OCI-LY1 (cell line): ENCODE measurements at regions not wholly inside any gene's neighbourhood (a gene's known extent, or its start where the extent isn't known, plus 50 kb on each side); places are given as distances from the start of the nearest gene placed in this dataset.

Experiments used
- H2AFZ ChIP-seq: fragments of 200-600 bp; sonication (generic), shearing (Covaris generic); 2 replicates; pipeline ENCODE4 v1.6.0; 2014; ENCODE audit warnings: antibody characterized with exemption, mild to moderate bottlenecking, low read length
- H3F3A ChIP-seq: fragments of 200-600 bp; sonication (generic), shearing (Covaris generic); 2 replicates; pipeline ENCODE4 v1.6.0; 2014; ENCODE audit warnings: mild to moderate bottlenecking, antibody characterized with exemption, low read length, moderate library complexity; ENCODE audit not compliant: insufficient read depth
- H3K27ac ChIP-seq: fragments of 200-600 bp; sonication (generic); 2 replicates; pipeline ENCODE4 v1.5.1; 2014; ENCODE audit warnings: low read length, mixed run types, mild to moderate bottlenecking, low read depth; ENCODE audit not compliant: poor library complexity, severe bottlenecking
- H3K27me3 ChIP-seq: fragments of 200-600 bp; sonication (generic); 2 replicates; pipeline ENCODE4 v1.6.0; 2014; ENCODE audit warnings: antibody characterized with exemption, mild to moderate bottlenecking, low read length, moderate library complexity; ENCODE audit not compliant: insufficient read depth
- H3K36me3 ChIP-seq: fragments of 200-600 bp; sonication (generic); 2 replicates; pipeline ENCODE4 v1.6.1; 2014; ENCODE audit warnings: mild to moderate bottlenecking, antibody characterized with exemption, low read length, moderate library complexity, mixed read lengths; ENCODE audit not compliant: insufficient read depth
- H3K4me1 ChIP-seq: fragments of 200-600 bp; sonication (generic); 2 replicates; pipeline ENCODE4 v1.5.1; 2014; ENCODE audit warnings: mild to moderate bottlenecking, low read length, moderate library complexity; ENCODE audit not compliant: insufficient read depth, severe bottlenecking
- H3K4me2 ChIP-seq: fragments of 200-600 bp; sonication (generic), shearing (Covaris generic); 2 replicates; pipeline ENCODE4 v1.6.1; 2014; ENCODE audit warnings: low read length
- H3K4me3 ChIP-seq: fragments of 200-600 bp; sonication (generic); 2 replicates; pipeline ENCODE4 v1.5.1; 2014; ENCODE audit warnings: low read length, low read depth, mild to moderate bottlenecking, mixed read lengths; ENCODE audit not compliant: poor library complexity, severe bottlenecking
- H3K79me2 ChIP-seq: fragments of 200-600 bp; shearing (Covaris generic); 2 replicates; pipeline ENCODE4 v1.6.1; 2016; ENCODE audit warnings: mixed run types, low read length, mixed read lengths; ENCODE audit not compliant: insufficient read depth
- H3K9ac ChIP-seq: fragments of 200-600 bp; sonication (generic), shearing (Covaris generic); 2 replicates; pipeline ENCODE4 v1.6.1; 2014; ENCODE audit warnings: mild to moderate bottlenecking, low read length, mixed read lengths
- H3K9me2 ChIP-seq: fragments of 200-600 bp; sonication (generic), shearing (Covaris generic); 2 replicates; pipeline ENCODE4 v1.6.1; 2014; ENCODE audit warnings: low read depth, mild to moderate bottlenecking, low read length, mixed read lengths
- H3K9me3 ChIP-seq: fragments of 200-600 bp; shearing (Covaris generic); 2 replicates; pipeline ENCODE4 v1.6.1; 2014; ENCODE audit warnings: low read length, mixed read lengths
- H4K20me1 ChIP-seq: fragments of 200-600 bp; sonication (generic), shearing (Covaris generic); 2 replicates; pipeline ENCODE4 v1.6.0; 2016; ENCODE audit warnings: mild to moderate bottlenecking, low read length; ENCODE audit not compliant: insufficient read depth
- EZH2 ChIP-seq: fragments of 200-600 bp; sonication (generic), shearing (Covaris generic); IDR thresholded peaks from 2 replicates; pipeline ENCODE4 v1.8.0; 2017; ENCODE audit warnings: borderline replicate concordance, mixed run types, mild to moderate bottlenecking, antibody characterized with exemption, low read length, moderate library complexity, mixed read lengths
- TF ChIP-seq, protein P1 (sequence below): fragments of 200-600 bp; sonication (generic), shearing (Covaris generic); IDR thresholded peaks from 2 replicates; pipeline ENCODE4 v1.5.1; 2017; ENCODE audit warnings: mild to moderate bottlenecking, antibody characterized with exemption, low read length, moderate library complexity, mixed read lengths

DNA sequence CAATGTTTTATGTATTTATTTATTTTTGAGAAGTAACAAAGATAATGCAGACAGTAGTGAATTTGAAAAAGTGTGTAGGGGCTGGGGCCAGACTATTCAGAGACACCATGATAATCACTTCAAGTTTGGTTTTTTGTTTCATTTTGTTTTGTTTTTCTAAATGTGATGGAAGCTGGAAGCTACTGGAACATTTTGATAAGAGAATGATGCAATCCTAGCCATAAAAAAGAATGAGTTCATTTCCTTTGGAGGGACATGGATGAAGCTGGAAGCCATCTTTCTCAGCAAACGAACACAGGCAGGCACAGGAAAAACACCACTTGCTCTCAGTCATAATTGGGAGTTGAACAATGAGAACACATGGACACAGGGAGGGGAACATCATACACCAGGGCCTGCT, 706.6 kb upstream of the EPHA5 start:
- TF ChIP-seq, protein P1, sequence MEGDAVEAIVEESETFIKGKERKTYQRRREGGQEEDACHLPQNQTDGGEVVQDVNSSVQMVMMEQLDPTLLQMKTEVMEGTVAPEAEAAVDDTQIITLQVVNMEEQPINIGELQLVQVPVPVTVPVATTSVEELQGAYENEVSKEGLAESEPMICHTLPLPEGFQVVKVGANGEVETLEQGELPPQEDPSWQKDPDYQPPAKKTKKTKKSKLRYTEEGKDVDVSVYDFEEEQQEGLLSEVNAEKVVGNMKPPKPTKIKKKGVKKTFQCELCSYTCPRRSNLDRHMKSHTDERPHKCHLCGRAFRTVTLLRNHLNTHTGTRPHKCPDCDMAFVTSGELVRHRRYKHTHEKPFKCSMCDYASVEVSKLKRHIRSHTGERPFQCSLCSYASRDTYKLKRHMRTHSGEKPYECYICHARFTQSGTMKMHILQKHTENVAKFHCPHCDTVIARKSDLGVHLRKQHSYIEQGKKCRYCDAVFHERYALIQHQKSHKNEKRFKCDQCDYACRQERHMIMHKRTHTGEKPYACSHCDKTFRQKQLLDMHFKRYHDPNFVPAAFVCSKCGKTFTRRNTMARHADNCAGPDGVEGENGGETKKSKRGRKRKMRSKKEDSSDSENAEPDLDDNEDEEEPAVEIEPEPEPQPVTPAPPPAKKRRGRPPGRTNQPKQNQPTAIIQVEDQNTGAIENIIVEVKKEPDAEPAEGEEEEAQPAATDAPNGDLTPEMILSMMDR = no peak
- no peak for TF ChIP-seq EZH2

DNA sequence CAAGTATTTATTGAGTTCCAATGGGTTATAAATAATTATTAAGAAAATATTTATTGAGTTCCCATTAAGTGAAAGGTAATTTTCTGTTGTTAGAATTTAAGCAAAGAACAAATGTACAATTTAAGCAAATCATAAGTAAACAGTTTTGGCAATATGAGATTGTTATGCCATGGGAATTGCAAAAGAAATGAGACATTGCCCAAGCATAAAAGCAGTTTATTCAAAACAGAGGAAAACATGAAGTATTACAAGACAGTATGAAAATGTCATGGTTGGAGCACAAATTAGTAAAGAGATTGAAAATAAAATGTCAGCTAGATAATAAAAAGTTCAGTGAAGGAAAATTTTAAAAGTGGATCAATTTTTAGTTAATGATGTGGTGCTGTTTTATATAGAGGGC, 706.1 kb upstream of the EPHA5 start:
- Histone ChIP-seq H3K27ac (no peak overlapping the region), H2AFZ (no peak overlapping the region), H3K4me3 (no peak overlapping the region), H3K4me1 (no peaks in the 10 kb centered on the region), H3K27me3 (no peaks in the 10 kb centered on the region), H3K36me3 (no peaks in the 10 kb centered on the region), H3K9me2 (no peaks in the 10 kb centered on the region), H3K4me2 (no peak overlapping the region), H3F3A (no peaks in the 10 kb centered on the region), H3K9ac (no peak overlapping the region), H4K20me1 (no peaks in the 10 kb centered on the region), H3K9me3 (no peaks in the 10 kb centered on the region), H3K79me2 (no peaks in the 10 kb centered on the region)
- no peak for TF ChIP-seq EZH2
- TF ChIP-seq, protein P1 = no peak

More for the DNA sequence above, 706.6 kb upstream of the EPHA5 start:
- H3K9ac ChIP-seq = no peak overlapping the region
- H3K27ac ChIP-seq = no peak overlapping the region
- no peaks in the 10 kb centered on the region for H3K9me2 ChIP-seq
- no peak overlapping the region for H3K4me3 ChIP-seq
- H3K9me3 ChIP-seq = no peaks in the 10 kb centered on the region
- H4K20me1 ChIP-seq = no peaks in the 10 kb centered on the region
- no peaks in the 10 kb centered on the region for H3K79me2 ChIP-seq
- no peaks in the 10 kb centered on the region for H3K4me1 ChIP-seq
- no peaks in the 10 kb centered on the region for H3K27me3 ChIP-seq
- no peak overlapping the region for H3K4me2 ChIP-seq
- no peaks in the 10 kb centered on the region for H3K36me3 ChIP-seq
- H3F3A ChIP-seq = no peaks in the 10 kb centered on the region
- H2AFZ ChIP-seq = no peak overlapping the region

DNA sequence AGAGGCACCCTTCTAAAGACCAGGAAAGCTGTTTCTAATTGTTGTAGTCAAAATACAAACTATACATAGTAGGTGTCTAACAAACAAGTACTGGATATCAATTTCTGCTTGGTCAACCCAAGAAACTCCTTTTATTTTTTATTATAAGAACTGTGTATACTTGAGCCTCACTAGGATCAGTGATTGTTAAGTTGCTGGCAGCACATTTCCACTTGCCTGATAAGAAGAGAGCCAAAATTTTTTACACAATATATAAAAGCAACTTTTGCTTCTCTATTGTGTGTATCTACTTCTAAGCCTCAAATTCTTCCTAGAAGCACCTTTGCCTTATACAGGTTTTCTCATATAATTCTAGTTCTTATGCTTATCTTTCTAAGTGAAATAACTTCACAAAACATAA, 703.0 kb upstream of the EPHA5 start:
- Histone ChIP-seq H3K27me3 (no peaks in the 10 kb centered on the region), H3K9me2 (no peaks in the 10 kb centered on the region), H2AFZ (no peak overlapping the region), H3K9ac (no peak overlapping the region), H3K4me1 (no peaks in the 10 kb centered on the region), H3K27ac (no peak overlapping the region), H3K4me3 (no peak overlapping the region), H3K9me3 (no peaks in the 10 kb centered on the region), H3K36me3 (no peaks in the 10 kb centered on the region), H4K20me1 (no peaks in the 10 kb centered on the region), H3F3A (no peaks in the 10 kb centered on the region), H3K79me2 (no peaks in the 10 kb centered on the region), H3K4me2 (no peak overlapping the region)
- no peak for TF ChIP-seq EZH2
- TF ChIP-seq, protein P1 = no peak
